ENCODE measurements at regions not wholly inside any gene's neighbourhood (a gene's known extent, or its start where the extent isn't known, plus 50 kb on each side); places are given as distances from the start of the nearest gene placed in this dataset.

DNA sequence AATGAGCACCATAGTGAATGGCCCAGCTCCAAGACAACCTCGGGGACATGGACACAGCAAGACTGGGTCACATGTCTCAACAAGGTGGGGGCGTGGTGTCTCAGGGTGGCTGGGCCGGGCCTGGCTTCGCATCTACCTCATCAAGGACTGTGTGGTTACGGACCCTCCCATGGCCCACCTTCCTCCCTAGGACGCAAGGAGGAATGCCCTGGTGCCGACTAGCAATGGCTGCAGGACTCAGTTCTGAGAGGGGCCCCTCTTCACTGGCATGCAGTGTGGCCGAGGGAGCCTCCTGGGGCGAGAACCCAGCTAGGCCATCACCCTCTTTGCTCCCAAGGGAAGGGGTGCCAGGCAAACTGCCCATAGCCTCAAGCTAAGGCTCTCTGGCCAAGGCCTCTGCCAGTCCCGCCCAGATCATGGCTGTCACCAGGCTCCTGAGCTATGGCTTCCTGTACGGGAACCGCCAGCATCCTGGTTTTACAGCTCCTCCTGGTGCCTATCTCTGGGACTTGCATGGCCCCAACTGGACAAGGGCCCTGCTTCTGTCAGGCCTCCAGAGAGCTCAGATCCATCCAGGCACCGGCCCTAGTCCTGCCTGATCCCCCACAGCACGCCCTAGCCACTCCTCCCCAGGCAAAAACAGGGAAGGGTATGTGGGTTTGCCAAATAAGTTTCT, 218.0 kb upstream of the AGTR2 start:
- H3K4me3 ChIP-seq (ENCODE audit: control insufficient read depth, low read depth, low read length), result no peak overlapping the region
- DNase-seq (ENCODE audit: low read depth), result no peak
- TF ChIP-seq, protein P1, sequence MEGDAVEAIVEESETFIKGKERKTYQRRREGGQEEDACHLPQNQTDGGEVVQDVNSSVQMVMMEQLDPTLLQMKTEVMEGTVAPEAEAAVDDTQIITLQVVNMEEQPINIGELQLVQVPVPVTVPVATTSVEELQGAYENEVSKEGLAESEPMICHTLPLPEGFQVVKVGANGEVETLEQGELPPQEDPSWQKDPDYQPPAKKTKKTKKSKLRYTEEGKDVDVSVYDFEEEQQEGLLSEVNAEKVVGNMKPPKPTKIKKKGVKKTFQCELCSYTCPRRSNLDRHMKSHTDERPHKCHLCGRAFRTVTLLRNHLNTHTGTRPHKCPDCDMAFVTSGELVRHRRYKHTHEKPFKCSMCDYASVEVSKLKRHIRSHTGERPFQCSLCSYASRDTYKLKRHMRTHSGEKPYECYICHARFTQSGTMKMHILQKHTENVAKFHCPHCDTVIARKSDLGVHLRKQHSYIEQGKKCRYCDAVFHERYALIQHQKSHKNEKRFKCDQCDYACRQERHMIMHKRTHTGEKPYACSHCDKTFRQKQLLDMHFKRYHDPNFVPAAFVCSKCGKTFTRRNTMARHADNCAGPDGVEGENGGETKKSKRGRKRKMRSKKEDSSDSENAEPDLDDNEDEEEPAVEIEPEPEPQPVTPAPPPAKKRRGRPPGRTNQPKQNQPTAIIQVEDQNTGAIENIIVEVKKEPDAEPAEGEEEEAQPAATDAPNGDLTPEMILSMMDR (conservative IDR thresholded peaks at IDR 0.05; ENCODE audit: control insufficient read depth, insufficient read depth, low read depth, low read length), result peak; percentile 3

GRCh38 chrX:115957862-115958490, 212.6 kb upstream of the AGTR2 start:
- H3K4me3 ChIP-seq (ENCODE audit: control insufficient read depth, low read depth, low read length), result no peak overlapping the region
- no peak for DNase-seq (ENCODE audit: low read depth)
- TF ChIP-seq, protein P1 (conservative IDR thresholded peaks at IDR 0.05; ENCODE audit: control insufficient read depth, insufficient read depth, low read depth, low read length), result no peak

DNA sequence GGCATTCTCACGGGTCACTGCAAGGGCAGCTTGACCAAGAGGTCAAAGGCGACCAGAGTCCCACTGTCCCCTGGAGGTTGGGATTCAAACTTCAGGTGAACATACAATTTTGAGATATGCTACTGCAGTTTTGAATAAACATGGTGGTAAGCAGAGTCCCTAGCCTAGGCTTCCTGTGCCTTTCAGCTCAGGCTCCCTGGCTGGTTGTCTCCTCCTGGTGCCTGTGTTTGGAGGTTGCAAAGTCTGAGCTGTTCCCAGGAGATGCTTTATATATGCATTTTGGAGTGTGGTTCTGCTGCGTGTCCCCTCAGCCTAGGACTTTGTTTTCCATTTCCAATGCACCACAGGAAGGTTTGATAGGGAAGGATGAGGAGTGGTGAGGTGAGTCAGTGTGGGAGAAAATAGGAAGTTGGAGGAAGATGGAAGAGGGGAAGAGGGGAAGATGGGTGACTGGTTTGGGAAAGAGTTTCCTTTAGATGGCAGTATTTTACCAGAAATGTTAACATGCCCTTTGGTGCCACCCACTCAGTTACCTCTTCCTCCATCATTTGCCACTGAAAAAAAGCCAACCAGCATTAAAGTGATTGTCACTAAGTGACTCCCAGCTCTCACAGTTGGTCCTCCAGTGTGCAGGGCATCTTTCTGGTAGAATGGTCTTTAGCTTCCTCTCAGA, 211.7 kb upstream of the AGTR2 start:
- H3K4me3 ChIP-seq (ENCODE audit: control insufficient read depth, low read depth, low read length), result no peak overlapping the region
- DNase-seq (ENCODE audit: low read depth), result no peak
- TF ChIP-seq, protein P1 (conservative IDR thresholded peaks at IDR 0.05; ENCODE audit: control insufficient read depth, insufficient read depth, low read depth, low read length), result peak; percentile 13

GRCh38 chrX:115960440-115961084, 210.0 kb upstream of the AGTR2 start:
- no peak overlapping the region for H3K4me3 ChIP-seq (ENCODE audit: control insufficient read depth, low read depth, low read length)
- TF ChIP-seq, protein P1 (conservative IDR thresholded peaks at IDR 0.05; ENCODE audit: control insufficient read depth, insufficient read depth, low read depth, low read length), result no peak
- DNase-seq (ENCODE audit: low read depth), result no peak

- H3K4me3 ChIP-seq (ENCODE audit: control insufficient read depth, low read depth, low read length), result no peak overlapping the region
- peak; percentile 38 for DNase-seq (ENCODE audit: low read depth)
- TF ChIP-seq, protein P1 (conservative IDR thresholded peaks at IDR 0.05; ENCODE audit: control insufficient read depth, insufficient read depth, low read depth, low read length), result no peak
Measured at GRCh38 chrX:115966920-115967319, 203.6 kb upstream of the AGTR2 start.

GRCh38 chrX:115968436-115969252, 201.9 kb upstream of the AGTR2 start:
- DNase-seq (ENCODE audit: low read depth), result peak; percentile 56
- TF ChIP-seq, protein P1 (conservative IDR thresholded peaks at IDR 0.05; ENCODE audit: control insufficient read depth, insufficient read depth, low read depth, low read length), result peak; percentile 6
- peak overlapping the region; percentile 60 for H3K4me3 ChIP-seq (ENCODE audit: control insufficient read depth, low read depth, low read length)
